HG02870 (cell line): ENCODE measurements at regions not wholly inside any gene's neighbourhood (a gene's known extent, or its start where the extent isn't known, plus 50 kb on each side); places are given as distances from the start of the nearest gene placed in this dataset.

Source experiments
- ATAC-seq: cut with Tn5 transposase; IDR thresholded peaks from one replicate; pipeline ENCODE4 v1.9.1; 2021; ENCODE audit warnings: mild to moderate bottlenecking, moderate library complexity; ENCODE audit not compliant: unreplicated experiment

DNA sequence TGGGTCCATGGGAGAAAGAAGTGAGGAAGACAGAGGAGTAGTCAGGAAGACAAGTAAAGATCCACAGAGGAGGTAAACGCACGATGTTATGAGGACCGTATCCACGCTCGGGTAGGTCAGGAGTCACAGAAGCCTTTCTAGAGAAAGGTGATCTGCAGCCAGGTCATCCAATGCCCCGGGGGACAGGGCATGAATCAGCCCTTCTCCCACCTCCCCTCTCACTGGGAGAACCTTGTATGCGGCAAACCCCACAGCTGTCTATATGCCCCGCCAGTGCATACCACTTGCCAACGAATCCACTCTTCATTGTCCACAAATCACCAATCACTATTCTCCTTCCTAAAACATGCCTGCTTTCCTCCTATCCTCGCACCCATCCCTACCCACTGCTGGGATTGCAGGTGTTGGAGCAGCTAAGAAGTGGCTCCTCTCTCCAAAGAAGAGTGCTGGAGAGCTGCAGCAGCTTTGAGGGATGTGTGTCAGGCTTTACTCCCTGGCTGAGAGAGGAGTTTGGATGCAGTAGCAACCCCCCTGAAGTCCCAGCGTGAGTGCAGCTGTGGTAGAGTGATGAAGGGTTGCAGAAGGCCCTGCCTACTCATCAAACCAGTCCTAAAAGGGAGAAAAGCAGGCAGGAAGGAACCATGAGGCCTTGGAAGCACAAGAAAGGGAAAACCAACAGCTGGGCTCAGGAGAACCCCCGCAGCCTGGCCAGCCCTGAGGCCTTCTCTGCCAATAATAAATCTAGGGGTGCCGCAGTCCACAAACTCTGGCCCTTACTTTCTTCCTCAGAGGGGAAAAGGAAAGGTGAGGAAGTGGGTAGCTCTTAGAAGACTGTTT is 102.2 kb upstream of the GADD45A start:
- no peak for ATAC-seq

GRCh38 chr1:67583462-67583950 is 101.5 kb upstream of the GADD45A start:
- no peak for ATAC-seq

GRCh38 chr1:67584938-67585337 is 100.1 kb upstream of the GADD45A start:
- ATAC-seq = no peak

- ATAC-seq = no peak
Observed at GRCh38 chr1:67586596-67586995, 98.4 kb upstream of the GADD45A start.

DNA sequence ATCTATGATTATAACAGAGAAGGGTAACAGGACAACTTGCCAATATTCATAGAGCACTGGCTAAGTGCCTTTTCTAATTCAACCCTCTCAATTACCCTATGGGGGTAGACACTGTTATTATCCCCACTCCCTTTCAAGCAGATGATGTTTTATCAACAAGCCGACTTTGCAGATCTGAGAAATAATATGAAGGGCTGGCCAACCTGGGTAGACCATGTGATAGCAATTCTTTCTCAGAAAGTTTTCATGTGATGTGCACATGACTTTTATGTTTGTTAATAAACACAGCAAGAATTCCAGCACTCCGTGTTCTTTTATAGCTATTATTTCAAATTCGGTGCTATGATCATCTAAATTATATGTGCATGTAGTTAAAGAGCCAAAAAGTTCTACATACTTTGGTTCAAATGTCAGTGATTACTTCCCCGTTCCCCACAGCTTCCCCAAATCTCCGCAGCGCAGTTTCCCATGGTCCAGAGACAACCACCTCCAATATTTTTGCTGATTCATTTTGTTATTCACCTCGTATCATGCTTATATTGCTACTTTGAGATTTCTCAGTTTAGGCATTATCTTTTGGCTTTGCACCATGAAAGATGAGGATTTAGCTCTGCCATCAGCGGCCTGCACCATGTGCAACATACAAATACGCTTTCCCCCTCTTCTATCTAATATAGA is 96.7 kb upstream of the GADD45A start:
- no peak for ATAC-seq

- no peak for ATAC-seq
Observed at GRCh38 chr1:67589519-67590233, 95.3 kb upstream of the GADD45A start.

DNA sequence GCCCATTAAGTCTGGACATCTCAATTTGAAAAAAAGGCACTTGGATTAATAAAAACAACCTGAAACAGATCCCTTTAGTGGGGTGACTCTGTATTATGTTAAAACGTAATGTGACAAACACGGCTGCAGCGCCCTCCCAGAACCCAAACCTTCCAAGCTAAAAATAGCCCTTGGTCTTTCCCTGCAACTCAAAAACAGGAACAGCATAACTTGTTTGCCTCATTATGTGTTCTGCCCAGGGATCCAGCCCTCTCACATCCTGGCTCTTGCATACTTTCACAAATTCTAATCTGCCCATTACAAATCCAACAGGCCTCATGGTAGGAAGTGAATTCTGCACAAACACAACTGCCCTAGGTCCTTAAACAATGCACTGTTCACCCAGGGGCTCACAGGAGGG is 94.7 kb upstream of the GADD45A start:
- ATAC-seq = no peak

GRCh38 chr1:67594764-67595163 is 90.2 kb upstream of the GADD45A start:
- ATAC-seq = no peak

DNA sequence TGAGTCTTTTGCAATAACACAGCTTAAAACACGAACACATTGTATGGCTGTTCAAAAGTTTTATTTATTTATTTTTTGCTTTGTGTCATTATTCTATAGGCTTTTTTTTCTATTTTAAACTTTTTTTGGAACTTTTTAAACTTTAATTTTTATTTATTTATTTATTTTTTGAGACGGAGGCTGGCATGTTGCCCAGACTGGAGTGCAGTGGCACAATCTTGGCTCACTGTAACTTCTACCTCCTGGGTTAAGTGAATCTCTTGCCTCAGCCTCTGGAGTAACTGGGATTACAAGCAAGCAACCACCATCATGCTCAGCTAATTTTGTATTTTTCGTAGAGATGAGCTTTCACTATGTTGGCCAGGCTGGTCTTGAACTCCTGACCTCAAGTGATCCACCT is 88.3 kb upstream of the GADD45A start:
- no peak for ATAC-seq

DNA sequence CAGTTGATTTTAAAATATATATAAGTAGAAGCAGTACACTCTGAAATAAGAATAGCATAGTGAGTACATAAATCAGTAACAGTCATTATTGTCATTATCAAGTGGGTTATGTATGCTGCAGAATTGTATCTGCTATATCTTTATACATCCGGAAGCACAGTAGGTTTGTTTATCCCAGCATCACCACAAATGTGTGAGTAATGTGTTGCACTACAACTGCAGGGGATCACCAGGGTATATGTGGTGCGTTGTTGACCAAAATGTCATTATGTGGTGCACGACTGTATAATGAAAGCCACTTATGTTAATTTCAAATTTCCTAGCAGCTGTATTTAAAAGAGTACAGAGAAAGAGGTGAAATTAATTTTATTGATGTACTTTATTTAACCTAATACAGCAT is 87.7 kb upstream of the GADD45A start:
- no peak for ATAC-seq

DNA sequence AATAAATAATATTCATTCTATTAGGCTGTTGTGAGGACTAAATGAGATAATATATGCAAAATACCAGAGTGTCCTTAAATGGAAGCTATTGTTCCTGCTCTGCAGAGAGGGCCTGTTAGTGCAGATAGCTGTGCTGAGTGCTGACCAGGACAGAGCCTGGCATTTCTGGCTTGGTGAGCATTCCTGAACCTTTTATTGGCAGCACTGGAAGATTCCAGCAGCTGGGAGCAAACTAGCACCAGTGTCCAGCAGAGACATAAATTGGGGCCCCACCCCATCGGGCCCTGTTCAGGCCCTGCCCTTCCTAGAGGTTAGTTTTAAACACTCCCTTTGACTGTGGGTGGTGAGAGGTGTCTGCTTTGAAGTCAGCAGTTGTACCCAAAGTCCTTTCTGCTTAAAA is 85.9 kb upstream of the GADD45A start:
- no peak for ATAC-seq

DNA sequence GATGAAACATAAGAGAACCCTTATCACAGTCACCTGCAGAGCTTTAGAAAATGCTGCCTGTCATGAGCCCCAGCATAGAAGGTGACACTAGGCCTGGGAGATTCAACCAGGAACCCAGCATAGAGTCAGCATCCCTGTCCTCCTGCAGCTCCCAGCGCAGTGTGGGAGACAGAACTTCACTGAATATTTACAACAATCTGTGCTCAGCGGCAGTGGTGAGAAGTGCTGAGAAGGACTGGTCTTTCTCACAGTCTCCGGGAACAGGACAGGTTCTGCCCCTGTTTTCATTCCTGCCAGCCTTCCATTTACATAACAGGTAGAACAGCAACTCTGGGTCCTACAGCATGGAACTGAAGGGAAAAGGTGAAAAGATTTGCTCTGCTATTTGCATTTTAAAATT is 83.5 kb upstream of the GADD45A start:
- no peak for ATAC-seq

GRCh38 chr1:67601955-67602354 is 83.0 kb upstream of the GADD45A start:
- ATAC-seq = no peak

DNA sequence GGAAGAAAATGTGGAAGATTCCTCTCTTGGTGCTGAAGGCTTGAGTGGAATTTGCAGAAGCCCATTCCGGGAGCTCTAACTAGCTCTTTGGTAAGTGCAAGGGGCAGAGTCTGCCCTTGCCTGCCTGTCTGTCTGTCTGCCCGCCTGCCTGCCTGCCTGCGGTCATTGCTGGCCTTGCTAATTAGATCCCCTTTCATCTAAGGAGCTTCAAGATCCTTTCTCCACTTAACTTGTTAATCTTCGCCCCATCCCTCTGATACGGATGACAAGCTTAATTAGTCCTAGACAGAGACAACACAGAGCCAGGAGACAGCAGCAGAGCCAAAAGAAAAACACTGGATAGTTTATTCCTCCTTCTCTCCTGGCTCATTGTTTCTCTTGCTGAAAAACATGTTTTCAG is 80.2 kb upstream of the GADD45A start:
- ATAC-seq = no peak

DNA sequence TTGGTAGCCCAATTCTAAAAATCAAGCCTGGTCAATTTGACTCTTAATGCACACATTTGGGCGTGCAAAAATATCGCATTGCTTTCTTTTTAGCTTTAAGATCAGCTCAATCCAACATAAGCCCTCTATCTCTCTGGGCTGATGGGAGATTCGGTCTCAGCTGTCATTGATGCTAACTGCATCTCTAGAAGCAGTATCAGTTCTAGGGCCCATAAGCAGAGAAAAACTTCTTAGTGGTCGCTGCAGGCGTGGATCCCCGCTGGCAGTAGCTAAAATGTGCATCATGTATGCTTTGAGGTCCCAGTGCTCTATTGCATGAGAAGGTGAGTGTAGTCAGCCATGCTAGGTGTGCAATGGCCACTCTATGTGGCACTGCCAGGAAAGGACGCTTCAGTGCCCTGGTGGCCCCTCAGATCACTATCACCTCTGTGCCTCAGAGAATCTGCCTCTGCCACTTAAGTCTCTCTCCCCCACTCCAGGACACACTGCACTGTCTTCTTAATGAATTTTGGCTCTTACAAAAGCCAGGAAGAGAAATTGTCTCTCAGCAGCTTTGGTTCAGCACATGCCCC is 79.7 kb upstream of the GADD45A start:
- ATAC-seq = no peak

GRCh38 chr1:67607286-67607685 is 77.7 kb upstream of the GADD45A start:
- no peak for ATAC-seq

DNA sequence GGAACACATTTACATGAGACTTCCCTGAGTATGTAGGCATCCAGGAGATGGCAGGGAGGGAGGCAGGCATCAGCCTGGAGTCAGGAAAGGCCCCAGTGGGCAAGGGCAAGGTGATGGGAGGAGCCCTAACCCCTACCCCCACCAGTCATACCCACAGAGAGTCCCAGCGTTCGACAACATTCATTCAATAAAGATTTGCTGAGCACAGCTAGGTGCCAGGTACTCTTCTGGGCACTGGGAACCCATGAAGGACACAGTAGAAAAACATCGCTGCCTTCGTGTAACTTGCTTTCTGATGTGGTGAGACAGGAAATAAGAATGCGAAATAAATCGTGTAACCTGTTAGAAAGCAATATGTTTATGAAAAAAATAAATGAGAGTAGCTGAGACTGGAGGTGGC is 77.3 kb upstream of the GADD45A start:
- no peak for ATAC-seq

GRCh38 chr1:67608661-67609576 is 76.1 kb upstream of the GADD45A start:
- no peak for ATAC-seq

- ATAC-seq = no peak
Observed at GRCh38 chr1:67609577-67610341, 75.2 kb upstream of the GADD45A start.

DNA sequence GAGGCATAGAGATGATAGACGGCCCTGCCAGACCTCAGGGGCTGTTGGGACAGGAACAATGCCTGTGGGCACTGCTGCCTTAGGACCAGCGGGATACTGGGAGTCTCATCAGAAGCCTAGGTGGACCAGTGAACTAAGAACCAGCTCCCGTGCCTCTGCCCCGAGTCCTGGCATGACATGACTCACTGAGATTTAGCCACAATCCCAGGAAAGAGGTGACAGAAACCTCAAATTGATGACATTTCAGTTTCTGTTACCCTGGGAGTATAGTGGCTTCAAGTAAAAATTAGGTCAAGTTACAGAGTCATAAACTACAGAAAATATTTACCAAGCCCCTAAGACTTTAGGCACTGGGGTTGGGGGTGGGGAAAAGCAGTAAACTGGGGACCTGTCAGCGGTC is 74.6 kb upstream of the GADD45A start:
- no peak for ATAC-seq
